Common myeloid progenitor, CD34-positive (primary cell): ENCODE measurements at regions not wholly inside any gene's neighbourhood (a gene's known extent, or its start where the extent isn't known, plus 50 kb on each side); places are given as distances from the start of the nearest gene placed in this dataset.

Source experiments
- CTCF ChIA-PET: fragments of 350-600 bp; sonication (Branson Sonifier 250); formaldehyde crosslinking; loops from one replicate; lab custom pipeline; 2021; ENCODE audit warnings: antibody characterized with exemption; lab: Charles Lee
- POLR2A ChIA-PET: fragments of 350-600 bp; sonication (Branson Sonifier 250); formaldehyde crosslinking; loops from one replicate; lab custom pipeline; 2021; ENCODE audit warnings: antibody characterized with exemption; lab: Charles Lee
- DNase-seq, 3 donors: peaks; one replicate each; pipeline versions ENCODE4 v3.0.0 to v3.0.0-alpha.2; 2013
- H3K27ac ChIP-seq, 2 experiments: 1 replicate in 1 of 2; 2 replicates in 1 of 2; pipeline ENCODE4 v1.7.0; 2013; ENCODE audit warnings: inconsistent platforms in 2 of 2, low read length in 2 of 2, mild to moderate bottlenecking in 2 of 2, low read depth in 1 of 2, moderate library complexity in 1 of 2; ENCODE audit not compliant: severe bottlenecking in 2 of 2, insufficient read depth in 1 of 2, poor library complexity in 1 of 2
- H3K27me3 ChIP-seq, 5 experiments: replicated peaks in 2 of 5; 1 replicate in 3 of 5; 2 replicates in 2 of 5; pipeline versions ENCODE4 v1.6.1 to v1.7.0; 2013; ENCODE audit warnings: low read length in 4 of 5, mild to moderate bottlenecking in 2 of 5, moderate library complexity in 2 of 5, inconsistent platforms in 1 of 5; ENCODE audit not compliant: insufficient read depth in 5 of 5, control insufficient read depth in 4 of 5
- H3K36me3 ChIP-seq, 4 experiments: 1 replicate in 2 of 4; 2 replicates in 2 of 4; pipeline versions ENCODE4 v1.6.1 to v1.7.0; 2013; ENCODE audit warnings: low read length in 3 of 4, control low read depth in 1 of 4, mild to moderate bottlenecking in 1 of 4; ENCODE audit not compliant: control insufficient read depth in 4 of 4, insufficient read depth in 4 of 4
- H3K4me1 ChIP-seq, 4 experiments: 1 replicate in 3 of 4; 2 replicates in 1 of 4; pipeline versions ENCODE4 v1.6.1 to v1.7.1; 2013; ENCODE audit warnings: low read length in 3 of 4, mild to moderate bottlenecking in 3 of 4, control low read depth in 1 of 4, inconsistent platforms in 1 of 4, moderate library complexity in 1 of 4; ENCODE audit not compliant: control insufficient read depth in 4 of 4, insufficient read depth in 4 of 4; ENCODE audit errors: control extremely low read depth in 1 of 4
- H3K4me3 ChIP-seq, 7 experiments: 1 replicate in 4 of 7; 2 replicates in 3 of 7; pipeline versions ENCODE4 v1.5.1 to v1.7.0; 2013; ENCODE audit warnings: mild to moderate bottlenecking in 7 of 7, low read length in 6 of 7, moderate library complexity in 6 of 7, inconsistent platforms in 2 of 7, low read depth in 2 of 7, control low read depth in 1 of 7; ENCODE audit not compliant: insufficient read depth in 4 of 7, control insufficient read depth in 1 of 7; ENCODE audit errors: extremely low read depth in 1 of 7
- H3K9me3 ChIP-seq, 5 experiments: 1 replicate in 4 of 5; 2 replicates in 1 of 5; pipeline versions ENCODE4 v1.6.1 to v1.7.1; 2013; ENCODE audit warnings: low read length in 4 of 5, mild to moderate bottlenecking in 2 of 5, inconsistent platforms in 1 of 5, low read depth in 1 of 5, moderate library complexity in 1 of 5; ENCODE audit not compliant: control insufficient read depth in 4 of 5, insufficient read depth in 2 of 5; ENCODE audit errors: control extremely low read depth in 1 of 5
- WGBS: methylation state at CpG from one replicate; pipeline ENCODE4 v1.1.5; 2013; ENCODE audit not compliant: insufficient coverage; 5-methylcytosine and 5-hydroxymethylcytosine counted together

- 85% methylated on average over 14 of the region's 17 CpGs for WGBS
- CTCF ChIA-PET: no interaction called here
- Histone ChIP-seq H3K27me3 (peaks cover 0 to 10% (median 0%) of the 10 kb centered on the region in 5 experiments), H3K27ac (no peak overlapping the region), H3K4me1 (no peaks in the 10 kb centered on the region), H3K36me3 (no peaks in the 10 kb centered on the region), H3K9me3 (peaks cover 0 to 6% (median 0%) of the 10 kb centered on the region in 5 experiments), H3K4me3 (no peak overlapping the region)
- DNase-seq: no peak
- POLR2A ChIA-PET: no interaction called here
These were observed 101.6 kb upstream of the TMEM18 start for GRCh38 chr2:778731-779350.

- 93% methylated on average over 8 of the region's 8 CpGs for WGBS
- CTCF ChIA-PET: no interaction called here
- no peak for DNase-seq
These were observed 100.3 kb upstream of the TMEM18 start for GRCh38 chr2:777546-777945.

GRCh38 chr2:777051-777450, 99.8 kb upstream of the TMEM18 start:
- Histone ChIP-seq H3K27me3 (peaks cover 0 to 10% (median 0%) of the 10 kb centered on the region in 5 experiments), H3K27ac (no peak overlapping the region), H3K9me3 (peaks cover 0 to 4% (median 0%) of the 10 kb centered on the region in 5 experiments), H3K36me3 (no peaks in the 10 kb centered on the region), H3K4me3 (no peak overlapping the region), H3K4me1 (no peaks in the 10 kb centered on the region)
- ChIA-PET CTCF (no interaction called here), POLR2A (no interaction called here)
- no peak for DNase-seq
- 96% methylated on average over 13 of the region's 15 CpGs for WGBS

More at GRCh38 chr2:777546-777945, 100.3 kb upstream of the TMEM18 start:
- H3K4me1 ChIP-seq: no peaks in the 10 kb centered on the region
- peaks cover 0 to 10% (median 0%) of the 10 kb centered on the region in 5 experiments for H3K27me3 ChIP-seq
- H3K9me3 ChIP-seq: peaks cover 0 to 6% (median 0%) of the 10 kb centered on the region in 5 experiments
- no peak overlapping the region for H3K27ac ChIP-seq
- no peak overlapping the region for H3K4me3 ChIP-seq
- POLR2A ChIA-PET: no interaction called here
- no peaks in the 10 kb centered on the region for H3K36me3 ChIP-seq

GRCh38 chr2:776487-776886, 99.3 kb upstream of the TMEM18 start:
- Histone ChIP-seq H3K36me3 (no peaks in the 10 kb centered on the region), H3K27me3 (peaks cover 0 to 10% (median 0%) of the 10 kb centered on the region in 5 experiments), H3K4me1 (no peaks in the 10 kb centered on the region), H3K27ac (no peak overlapping the region), H3K4me3 (no peak overlapping the region), H3K9me3 (peaks cover 0 to 4% (median 0%) of the 10 kb centered on the region in 5 experiments)
- CTCF ChIA-PET: no interaction called here
- 82% methylated on average over 10 of the region's 11 CpGs for WGBS
- no peak for DNase-seq
- POLR2A ChIA-PET: no interaction called here

- Histone ChIP-seq H3K36me3 (no peaks in the 10 kb centered on the region), H3K27ac (no peak overlapping the region), H3K4me1 (no peaks in the 10 kb centered on the region), H3K27me3 (peaks cover 0 to 10% (median 0%) of the 10 kb centered on the region in 5 experiments), H3K4me3 (no peak overlapping the region), H3K9me3 (peaks cover 0 to 4% (median 0%) of the 10 kb centered on the region in 5 experiments)
- ChIA-PET POLR2A (no interaction called here), CTCF (no interaction called here)
- 90% methylated on average over 2 of the region's 6 CpGs for WGBS
- no peak for DNase-seq
These were observed 98.8 kb upstream of the TMEM18 start for GRCh38 chr2:776038-776437.

- H3K9me3 ChIP-seq: no peaks in the 10 kb centered on the region
- no peak overlapping the region for H3K4me3 ChIP-seq
- H3K4me1 ChIP-seq: no peaks in the 10 kb centered on the region
- no peak overlapping the region for H3K27ac ChIP-seq
- H3K36me3 ChIP-seq: no peaks in the 10 kb centered on the region
- no peak for DNase-seq
- 30% methylated on average over 4 of the region's 7 CpGs for WGBS
- POLR2A ChIA-PET: no interaction called here
- CTCF ChIA-PET: no interaction called here
- peaks cover 0 to 3% (median 0%) of the 10 kb centered on the region in 5 experiments for H3K27me3 ChIP-seq
These were observed 97.2 kb upstream of the TMEM18 start for GRCh38 chr2:774436-774835.

GRCh38 chr2:773256-774160, 96.3 kb upstream of the TMEM18 start:
- Histone ChIP-seq H3K36me3 (no peaks in the 10 kb centered on the region), H3K4me1 (no peaks in the 10 kb centered on the region), H3K9me3 (no peaks in the 10 kb centered on the region), H3K4me3 (no peak overlapping the region), H3K27me3 (peaks cover 0 to 3% (median 0%) of the 10 kb centered on the region in 5 experiments), H3K27ac (no peak overlapping the region)
- POLR2A ChIA-PET: no interaction called here
- CTCF ChIA-PET: no interaction called here
- DNase-seq: no peak
- 91% methylated on average over 8 of the region's 11 CpGs for WGBS
